Testis (tissue), 2 donors: ENCODE measurements at regions not wholly inside any gene's neighbourhood (a gene's known extent, or its start where the extent isn't known, plus 50 kb on each side); places are given as distances from the start of the nearest gene placed in this dataset.

Experiments
- DNase-seq: peaks from one replicate; pipeline ENCODE4 v3.0.0-alpha.2; 2019
- H3K27ac ChIP-seq, 2 donors: fragments of 200-600 bp; sonication (generic); one replicate each; pipeline ENCODE4 v1.5.1; 2019
- H3K27me3 ChIP-seq: fragments of 200-600 bp; sonication (generic); one replicate; pipeline ENCODE4 v1.5.1; 2019
- H3K36me3 ChIP-seq: fragments of 200-600 bp; sonication (generic); one replicate; pipeline ENCODE4 v1.5.1; 2017; ENCODE audit warnings: low read depth; ENCODE audit errors: missing control alignments
- H3K4me1 ChIP-seq: fragments of 200-600 bp; sonication (generic); one replicate; pipeline ENCODE4 v1.5.1; 2019
- H3K4me3 ChIP-seq, 2 donors: fragments of 200-600 bp; sonication (generic); one replicate each; pipeline ENCODE4 v1.5.1; 2017 to 2019
- H3K9me3 ChIP-seq: fragments of 200-600 bp; sonication (generic); one replicate; pipeline ENCODE4 v1.5.1; 2017
- CTCF ChIP-seq, 3 experiments: fragments of 450-650 bp in 2 of 3; fragments of 200-600 bp in 1 of 3; sonication (generic) in 1 of 3; IDR thresholded peaks; one replicate each; pipeline ENCODE4 v1.5.1; 2016 to 2019; ENCODE audit warnings: antibody characterized with exemption in 3 of 3, mild to moderate bottlenecking in 2 of 3, moderate library complexity in 1 of 3
- POLR2A ChIP-seq: fragments of 450-650 bp; IDR thresholded peaks from one replicate; pipeline ENCODE4 v1.6.1; 2017; ENCODE audit warnings: antibody characterized with exemption, mild to moderate bottlenecking, moderate library complexity
- WGBS, 2 donors: methylation state at CpG; one replicate each; pipeline ENCODE4 v1.1.5; 2018; 5-methylcytosine and 5-hydroxymethylcytosine counted together
- intact Hi-C: fragments of 100-400 bp; cut with DNase I; formaldehyde crosslinking; loops from one replicate; pipeline ENCODE4 v1.15.1; 2023; ENCODE audit warnings: low total_unique reads

GRCh38 chr2:238787501-238787900 lies 60.4 kb upstream of the TWIST2 start:
- Histone ChIP-seq H3K27me3 (no peaks in the 10 kb centered on the region), H3K36me3 (no peaks in the 10 kb centered on the region), H3K27ac (no peak overlapping the region), H3K4me3 (no peak overlapping the region), H3K9me3 (no peaks in the 10 kb centered on the region), H3K4me1 (no peaks in the 10 kb centered on the region)
- TF ChIP-seq POLR2A, result no peak
- DNase-seq, result no peak
- 59 to 76% methylated on average over 5 of the region's 5 CpGs for WGBS, 2 donors
- intact Hi-C loops, result loop anchor here (10.0 kb wide), 1 partner anchor 433 kb away; no protein-coding TSS in a partner anchor

DNA sequence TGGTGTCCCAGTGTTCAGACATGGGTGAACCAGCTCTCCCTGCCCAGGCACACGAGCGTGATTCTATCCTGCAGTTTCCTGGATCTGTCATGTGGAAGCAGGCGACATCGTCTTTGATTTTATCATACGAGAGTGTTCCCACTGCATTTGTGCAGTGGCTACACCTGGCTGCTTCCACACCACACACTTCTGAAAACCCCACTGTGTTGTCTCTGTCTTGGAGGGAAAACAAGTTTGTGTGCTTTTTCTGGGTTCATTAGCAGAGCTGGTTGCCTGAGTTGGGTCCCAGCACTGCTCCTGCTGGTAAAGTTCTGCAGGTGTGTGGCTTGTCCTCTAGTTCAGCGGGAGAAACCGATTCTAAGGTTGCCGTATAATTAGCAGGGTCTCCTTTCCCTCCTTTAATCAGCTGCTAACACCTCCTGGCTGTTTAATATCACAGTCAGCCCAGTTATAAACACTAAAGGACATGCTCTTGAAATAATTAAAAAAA lies 58.5 kb upstream of the TWIST2 start:
- WGBS, 2 donors, result 85 to 89% methylated on average over 8 of the region's 8 CpGs
- Histone ChIP-seq H3K4me1 (no peaks in the 10 kb centered on the region), H3K27me3 (no peaks in the 10 kb centered on the region), H3K9me3 (no peaks in the 10 kb centered on the region), H3K27ac (no peak overlapping the region), H3K36me3 (no peaks in the 10 kb centered on the region), H3K4me3 (no peak overlapping the region)
- no peak for TF ChIP-seq CTCF (IDR thresholded peaks at IDR 0.05)
- TF ChIP-seq POLR2A, result no peak
- DNase-seq, result no peak
- intact Hi-C loops, result loop anchor here (10.0 kb wide), 1 partner anchor 435 kb away; no protein-coding TSS in a partner anchor

DNA sequence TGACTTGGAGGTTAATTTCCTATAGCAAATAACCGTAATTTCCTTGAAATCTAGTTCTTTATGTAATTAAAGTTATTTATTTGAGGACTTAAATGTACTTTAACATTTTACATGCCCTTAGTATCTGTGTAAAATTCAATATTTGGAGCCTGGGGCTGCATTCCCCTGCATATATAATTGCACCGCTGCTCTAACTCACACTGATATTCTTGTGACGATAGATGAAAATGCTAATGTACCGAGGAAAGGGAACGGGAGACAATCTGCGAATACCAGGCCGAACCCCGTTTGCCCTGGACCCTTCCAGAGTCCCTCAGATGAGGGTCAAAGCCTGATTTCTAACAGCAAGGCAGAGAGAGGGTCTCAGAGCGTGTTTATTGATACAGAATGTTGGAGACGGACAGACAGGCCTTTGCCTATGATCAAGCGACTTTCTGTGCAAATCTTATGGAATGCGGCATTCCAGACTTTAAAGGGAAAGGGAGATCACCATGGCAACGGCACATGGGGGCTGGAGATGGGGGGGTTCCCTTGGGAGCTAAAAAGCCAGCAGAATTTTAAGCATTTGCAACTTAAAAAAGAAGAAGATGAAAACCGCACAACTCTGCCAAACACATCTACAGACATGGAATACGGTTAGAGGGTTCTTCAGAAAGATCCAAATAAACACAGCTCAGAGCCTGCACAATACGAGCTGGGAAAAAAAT lies 57.6 kb upstream of the TWIST2 start:
- no peak for DNase-seq
- Histone ChIP-seq H3K27me3 (no peaks in the 10 kb centered on the region), H3K9me3 (no peaks in the 10 kb centered on the region), H3K36me3 (no peaks in the 10 kb centered on the region), H3K4me3 (no peak overlapping the region), H3K27ac (no peak overlapping the region), H3K4me1 (no peaks in the 10 kb centered on the region)
- intact Hi-C loops, result no loop called here
- 63 to 66% methylated on average over 16 of the region's 16 CpGs for WGBS, 2 donors
- TF ChIP-seq CTCF (IDR thresholded peaks at IDR 0.05), result no peak
- TF ChIP-seq POLR2A, result no peak

GRCh38 chr2:238790833-238791230 lies 57.1 kb upstream of the TWIST2 start:
- Histone ChIP-seq H3K4me3 (no peak overlapping the region), H3K27me3 (no peaks in the 10 kb centered on the region), H3K27ac (no peak overlapping the region), H3K36me3 (no peaks in the 10 kb centered on the region), H3K9me3 (no peaks in the 10 kb centered on the region), H3K4me1 (no peaks in the 10 kb centered on the region)
- 55 to 57% methylated on average over 12 of the region's 12 CpGs for WGBS, 2 donors
- no peak for DNase-seq
- TF ChIP-seq POLR2A, result no peak
- no peak for TF ChIP-seq CTCF (IDR thresholded peaks at IDR 0.05)
- intact Hi-C loops, result no loop called here

DNA sequence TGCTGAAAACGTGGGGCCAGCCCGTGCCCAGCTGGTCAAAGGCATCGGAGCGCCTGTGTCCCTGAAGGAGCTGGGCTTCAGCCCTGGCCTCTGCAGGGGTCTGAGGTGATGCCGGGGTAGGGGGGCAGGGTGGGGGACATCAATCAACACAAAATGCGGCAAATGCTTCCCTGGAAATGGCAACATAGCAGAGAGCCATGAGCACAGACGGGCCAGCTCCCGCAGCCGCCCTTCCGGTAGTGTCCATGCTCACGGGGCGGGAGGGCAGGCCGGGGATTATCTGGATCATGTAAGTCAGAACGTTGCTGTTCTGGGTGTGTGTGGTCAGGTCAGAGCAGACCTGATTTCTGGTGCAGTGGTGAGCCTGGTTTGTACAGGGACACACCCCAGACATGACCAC lies 56.5 kb upstream of the TWIST2 start:
- no peaks in the 10 kb centered on the region for H3K9me3 ChIP-seq
- intact Hi-C loops, result no loop called here
- no peak overlapping the region for H3K4me3 ChIP-seq
- DNase-seq, result no peak
- no peaks in the 10 kb centered on the region for H3K36me3 ChIP-seq
- no peaks in the 10 kb centered on the region for H3K4me1 ChIP-seq
- H3K27ac ChIP-seq, result no peak overlapping the region
- 65 to 68% methylated on average over 10 to 14 of the region's 14 CpGs for WGBS, 2 donors
- TF ChIP-seq CTCF (IDR thresholded peaks at IDR 0.05), result no peak
- H3K27me3 ChIP-seq, result no peaks in the 10 kb centered on the region
